Right ventricle myocardium inferior (tissue), 1 donor: ENCODE measurements at regions not wholly inside any gene's neighbourhood (a gene's known extent, or its start where the extent isn't known, plus 50 kb on each side); places are given as distances from the start of the nearest gene placed in this dataset.
"Not testable (repeated sequence)": the region's sequence is repeated elsewhere in the genome, so short reads cannot be mapped to it uniquely, and the experiment has no call there.

ENCODE experiments used
- ATAC-seq: fragments of 200-7000 bp; cut with Tn5 transposase; one replicate; pipeline ENCODE4 v1.9.1; 2020; ENCODE audit warnings: mild to moderate bottlenecking, moderate library complexity
- DNase-seq: peaks from one replicate; pipeline ENCODE4 v3.0.0; 2021; ENCODE audit errors: missing footprints
- intact Hi-C: fragments of 100-400 bp; cut with DNase I; formaldehyde crosslinking; loops from one replicate; pipeline ENCODE4 v1.11.0; 2022
- donor health status: DM: no; HTN: yes; CAD: no; lungs with severe emphysema.

GRCh38 chr9:97130387-97130786, 91.4 kb upstream of the CTSV start:
- intact Hi-C loops, DNase-seq, ATAC-seq: not testable (repeated sequence)

GRCh38 chr9:97128919-97129318, 90.0 kb upstream of the CTSV start:
- no peak for DNase-seq
- no peak for ATAC-seq
- intact Hi-C loops: no loop called here

GRCh38 chr9:97124256-97124655, 85.3 kb upstream of the CTSV start:
- DNase-seq (no peak), ATAC-seq (no peak)
- intact Hi-C loops: no loop called here

GRCh38 chr9:97110696-97111095, 71.8 kb upstream of the CTSV start:
- intact Hi-C loops: loop anchor here (1.0 kb wide), 1 partner anchor 254 kb away; no protein-coding TSS in a partner anchor
- DNase-seq: no peak
- no peak for ATAC-seq

- intact Hi-C loops: no loop called here
- DNase-seq (no peak), ATAC-seq (no peak)
Observed at GRCh38 chr9:97109194-97109811, 70.4 kb upstream of the CTSV start.

- DNase-seq, intact Hi-C loops, ATAC-seq: not testable (repeated sequence)
Observed at GRCh38 chr9:97105220-97105619, 66.3 kb upstream of the CTSV start.

GRCh38 chr9:97103613-97104383, 64.9 kb upstream of the CTSV start:
- ATAC-seq: not testable (repeated sequence)

GRCh38 chr9:97099540-97099939, 60.6 kb upstream of the CTSV start:
- ATAC-seq, DNase-seq, intact Hi-C loops: not testable (repeated sequence)

More at GRCh38 chr9:97103613-97104383, 64.9 kb upstream of the CTSV start:
- DNase-seq, intact Hi-C loops: not testable (repeated sequence)

GRCh38 chr9:97096793-97097192, 57.9 kb upstream of the CTSV start:
- intact Hi-C loops: no loop called here
- ATAC-seq: no peak
- no peak for DNase-seq

GRCh38 chr9:97089361-97089760, 50.4 kb upstream of the CTSV start:
- ATAC-seq, intact Hi-C loops, DNase-seq: not testable (repeated sequence)
